Neural progenitor cell (in vitro differentiated cells): ENCODE measurements at regions not wholly inside any gene's neighbourhood (a gene's known extent, or its start where the extent isn't known, plus 50 kb on each side); places are given as distances from the start of the nearest gene placed in this dataset.

Source experiments
- DNase-seq: peaks from one replicate; pipeline ENCODE4 v3.0.0-alpha.2; 2016; ENCODE audit warnings: low spot score
- H2AFZ ChIP-seq: fragments of 200-600 bp; sonication (generic); replicated peaks from 2 replicates; pipeline ENCODE4 v1.6.1; 2016; ENCODE audit warnings: antibody characterized with exemption
- H3F3A ChIP-seq: fragments of 200-600 bp; sonication (generic); 2 replicates; pipeline ENCODE4 v1.6.1; 2016; ENCODE audit warnings: antibody characterized with exemption, low read depth
- H3K27ac ChIP-seq: fragments of 200-600 bp; sonication (generic); 2 replicates; pipeline ENCODE4 v1.5.1; 2016; ENCODE audit warnings: mild to moderate bottlenecking
- H3K27me3 ChIP-seq: fragments of 200-600 bp; sonication (generic); 2 replicates; pipeline ENCODE4 v1.6.1; 2016; ENCODE audit warnings: mild to moderate bottlenecking, moderate library complexity
- H3K36me3 ChIP-seq: fragments of 200-600 bp; sonication (generic); 2 replicates; pipeline ENCODE4 v1.5.1; 2016
- H3K4me1 ChIP-seq: fragments of 200-600 bp; sonication (generic); 2 replicates; pipeline ENCODE4 v1.6.1; 2016; ENCODE audit warnings: mixed run types
- H3K4me2 ChIP-seq: fragments of 200-600 bp; sonication (generic); 2 replicates; pipeline ENCODE4 v1.6.1; 2016
- H3K4me3 ChIP-seq: fragments of 200-600 bp; sonication (generic); 2 replicates; pipeline ENCODE4 v1.5.1; 2016
- H3K79me2 ChIP-seq: fragments of 200-600 bp; sonication (generic); 2 replicates; pipeline ENCODE4 v1.6.1; 2016; ENCODE audit warnings: low read depth
- H3K9ac ChIP-seq: fragments of 200-600 bp; sonication (generic); 2 replicates; pipeline ENCODE4 v1.6.1; 2016
- H3K9me3 ChIP-seq: fragments of 200-600 bp; sonication (generic); 2 replicates; pipeline ENCODE4 v1.5.1; 2016; ENCODE audit warnings: low read depth
- H4K20me1 ChIP-seq: fragments of 200-600 bp; sonication (generic); 2 replicates; pipeline ENCODE4 v1.6.1; 2016; ENCODE audit warnings: low read depth
- H3K27ac Mint-ChIP-seq: 3 replicates; pipeline ENCODE4 v1.8.0; 2021; ENCODE audit warnings: mixed read lengths
- H3K27me3 Mint-ChIP-seq: 2 replicates; pipeline ENCODE4 v1.8.0; 2022; ENCODE audit warnings: low read depth, mild to moderate bottlenecking, inconsistent platforms, moderate library complexity, mixed read lengths; ENCODE audit not compliant: insufficient read depth
- H3K36me3 Mint-ChIP-seq: 3 replicates; pipeline ENCODE4 v1.8.0; 2021; ENCODE audit warnings: mixed read lengths
- H3K4me1 Mint-ChIP-seq: 3 replicates; pipeline ENCODE4 v1.8.0; 2021; ENCODE audit warnings: mixed read lengths
- H3K4me3 Mint-ChIP-seq: 3 replicates; pipeline ENCODE4 v1.8.0; 2021; ENCODE audit warnings: mild to moderate bottlenecking, moderate library complexity, mixed read lengths
- H3K9me3 Mint-ChIP-seq: 3 replicates; pipeline ENCODE4 v1.8.0; 2020; ENCODE audit warnings: mixed read lengths
- EZH2 ChIP-seq: fragments of 200-600 bp; sonication (generic); IDR thresholded peaks from 2 replicates; pipeline ENCODE4 v1.6.1; 2017; ENCODE audit warnings: antibody characterized with exemption, mild to moderate bottlenecking, moderate library complexity
- EZH2phosphoT487 ChIP-seq: fragments of 200-600 bp; sonication (generic); IDR thresholded peaks from 2 replicates; pipeline ENCODE4 v1.6.1; 2017; ENCODE audit warnings: antibody characterized with exemption
- TF ChIP-seq, protein P1 (sequence below): fragments of 200-600 bp; sonication (generic); IDR thresholded peaks from 2 replicates; pipeline ENCODE4 v1.5.1; 2017; ENCODE audit warnings: antibody characterized with exemption, mild to moderate bottlenecking

DNA sequence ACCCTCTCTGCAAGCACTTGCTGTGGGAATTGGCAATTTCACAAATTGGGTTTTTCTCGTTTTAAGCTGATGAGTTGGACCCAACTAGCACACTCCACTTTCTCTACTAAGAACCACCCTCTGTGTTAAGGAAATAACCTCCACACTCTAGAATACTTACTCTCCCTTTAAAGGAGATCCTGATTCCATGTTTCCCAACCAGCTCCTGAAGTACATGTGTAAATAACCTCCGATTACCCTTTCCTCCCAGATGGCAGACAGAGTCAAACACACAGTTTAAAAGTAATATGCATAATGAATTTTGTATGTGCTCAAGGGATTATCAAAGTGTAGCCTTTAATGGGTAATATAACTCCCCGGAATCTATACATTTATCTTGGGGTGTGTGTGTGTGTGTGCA, 171.3 kb upstream of the OSR1 start:
- Mint-ChIP-seq H3K4me3 (no peak overlapping the region), H3K36me3 (no peaks in the 10 kb centered on the region), H3K27me3 (no peaks in the 10 kb centered on the region), H3K4me1 (no peaks in the 10 kb centered on the region), H3K27ac (no peak overlapping the region), H3K9me3 (no peaks in the 10 kb centered on the region)
- Histone ChIP-seq H3K4me2 (no peak overlapping the region), H3K9ac (no peak overlapping the region), H3K79me2 (no peaks in the 10 kb centered on the region), H3K4me1 (no peaks in the 10 kb centered on the region), H3K9me3 (no peaks in the 10 kb centered on the region), H4K20me1 (no peaks in the 10 kb centered on the region), H3K27me3 (no peaks in the 10 kb centered on the region), H3K4me3 (no peak overlapping the region), H3F3A (no peaks in the 10 kb centered on the region), H3K36me3 (no peaks in the 10 kb centered on the region), H2AFZ (no peak overlapping the region), H3K27ac (no peak overlapping the region)
- no peak for DNase-seq
- TF ChIP-seq EZH2phosphoT487 = no peak
- TF ChIP-seq, protein P1, sequence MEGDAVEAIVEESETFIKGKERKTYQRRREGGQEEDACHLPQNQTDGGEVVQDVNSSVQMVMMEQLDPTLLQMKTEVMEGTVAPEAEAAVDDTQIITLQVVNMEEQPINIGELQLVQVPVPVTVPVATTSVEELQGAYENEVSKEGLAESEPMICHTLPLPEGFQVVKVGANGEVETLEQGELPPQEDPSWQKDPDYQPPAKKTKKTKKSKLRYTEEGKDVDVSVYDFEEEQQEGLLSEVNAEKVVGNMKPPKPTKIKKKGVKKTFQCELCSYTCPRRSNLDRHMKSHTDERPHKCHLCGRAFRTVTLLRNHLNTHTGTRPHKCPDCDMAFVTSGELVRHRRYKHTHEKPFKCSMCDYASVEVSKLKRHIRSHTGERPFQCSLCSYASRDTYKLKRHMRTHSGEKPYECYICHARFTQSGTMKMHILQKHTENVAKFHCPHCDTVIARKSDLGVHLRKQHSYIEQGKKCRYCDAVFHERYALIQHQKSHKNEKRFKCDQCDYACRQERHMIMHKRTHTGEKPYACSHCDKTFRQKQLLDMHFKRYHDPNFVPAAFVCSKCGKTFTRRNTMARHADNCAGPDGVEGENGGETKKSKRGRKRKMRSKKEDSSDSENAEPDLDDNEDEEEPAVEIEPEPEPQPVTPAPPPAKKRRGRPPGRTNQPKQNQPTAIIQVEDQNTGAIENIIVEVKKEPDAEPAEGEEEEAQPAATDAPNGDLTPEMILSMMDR = no peak
- no peak for TF ChIP-seq EZH2

DNA sequence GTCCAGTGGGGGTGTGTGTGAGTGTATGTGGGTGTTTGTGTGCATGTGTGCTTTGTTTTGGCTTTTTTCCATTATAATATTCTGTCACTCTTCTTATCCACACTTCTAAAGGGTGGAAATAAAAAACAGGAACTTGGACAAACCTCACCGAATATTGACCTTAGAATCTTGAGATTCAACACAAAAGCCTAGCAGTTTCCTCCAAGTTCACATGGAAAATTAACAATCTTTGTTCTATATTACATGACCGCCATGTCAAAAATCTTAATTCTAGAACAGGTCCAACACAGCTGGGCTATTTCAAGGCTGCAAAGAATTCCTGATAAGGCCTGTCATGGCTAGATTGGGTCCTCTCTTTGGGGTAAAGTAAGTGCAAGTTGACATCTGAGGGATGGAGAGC, 169.3 kb upstream of the OSR1 start:
- Histone ChIP-seq H3K79me2 (no peaks in the 10 kb centered on the region), H2AFZ (no peak overlapping the region)

DNA sequence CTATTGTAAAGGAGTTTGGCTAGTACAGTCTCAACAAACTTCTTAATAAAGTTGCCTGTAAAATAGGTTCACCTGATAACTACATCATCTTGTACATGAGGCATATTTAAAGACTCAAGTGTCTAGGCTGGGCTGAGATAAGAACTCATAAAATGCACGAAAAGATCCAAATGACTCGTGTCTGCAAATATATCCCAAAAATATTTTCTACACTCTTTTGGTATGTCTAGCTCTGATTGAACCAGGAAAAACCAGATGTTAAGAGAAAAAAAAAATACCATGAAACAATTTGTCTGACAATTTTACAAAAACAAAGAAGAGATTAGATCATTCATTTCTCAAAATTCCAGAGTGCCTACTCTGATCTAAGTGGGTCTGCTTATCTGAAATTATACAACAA, 166.9 kb upstream of the OSR1 start:
- Histone ChIP-seq H3K27me3 (no peaks in the 10 kb centered on the region), H3K9me3 (no peaks in the 10 kb centered on the region), H3K36me3 (no peaks in the 10 kb centered on the region), H3F3A (no peaks in the 10 kb centered on the region), H3K4me2 (no peak overlapping the region), H3K9ac (no peak overlapping the region), H4K20me1 (no peaks in the 10 kb centered on the region), H3K27ac (no peak overlapping the region), H3K4me1 (no peaks in the 10 kb centered on the region), H2AFZ (no peak overlapping the region), H3K4me3 (no peak overlapping the region), H3K79me2 (no peaks in the 10 kb centered on the region)
- Mint-ChIP-seq H3K27ac (no peak overlapping the region), H3K36me3 (no peaks in the 10 kb centered on the region), H3K4me1 (peaks cover 5% of the 10 kb centered on the region), H3K27me3 (no peaks in the 10 kb centered on the region), H3K9me3 (no peaks in the 10 kb centered on the region), H3K4me3 (no peak overlapping the region)
- no peak for DNase-seq
- no peak for TF ChIP-seq EZH2phosphoT487
- no peak for TF ChIP-seq EZH2
- TF ChIP-seq, protein P1 = no peak

More for the DNA sequence above, 169.3 kb upstream of the OSR1 start:
- no peaks in the 10 kb centered on the region for H3K27me3 ChIP-seq
- no peak overlapping the region for H3K4me2 ChIP-seq
- H3F3A ChIP-seq = no peaks in the 10 kb centered on the region
- no peaks in the 10 kb centered on the region for H3K4me1 ChIP-seq
- no peaks in the 10 kb centered on the region for H3K27me3 Mint-ChIP-seq
- H3K27ac ChIP-seq = no peak overlapping the region
- no peaks in the 10 kb centered on the region for H3K9me3 Mint-ChIP-seq
- no peaks in the 10 kb centered on the region for H4K20me1 ChIP-seq
- DNase-seq = no peak
- H3K4me1 Mint-ChIP-seq = no peaks in the 10 kb centered on the region
- TF ChIP-seq EZH2phosphoT487 (no peak), EZH2 (no peak)
- TF ChIP-seq, protein P1 = no peak
- H3K9ac ChIP-seq = no peak overlapping the region
- H3K4me3 ChIP-seq = no peak overlapping the region
- no peak overlapping the region for H3K27ac Mint-ChIP-seq
- H3K36me3 ChIP-seq = no peaks in the 10 kb centered on the region
- no peaks in the 10 kb centered on the region for H3K9me3 ChIP-seq
- H3K4me3 Mint-ChIP-seq = no peak overlapping the region
- H3K36me3 Mint-ChIP-seq = no peaks in the 10 kb centered on the region

DNA sequence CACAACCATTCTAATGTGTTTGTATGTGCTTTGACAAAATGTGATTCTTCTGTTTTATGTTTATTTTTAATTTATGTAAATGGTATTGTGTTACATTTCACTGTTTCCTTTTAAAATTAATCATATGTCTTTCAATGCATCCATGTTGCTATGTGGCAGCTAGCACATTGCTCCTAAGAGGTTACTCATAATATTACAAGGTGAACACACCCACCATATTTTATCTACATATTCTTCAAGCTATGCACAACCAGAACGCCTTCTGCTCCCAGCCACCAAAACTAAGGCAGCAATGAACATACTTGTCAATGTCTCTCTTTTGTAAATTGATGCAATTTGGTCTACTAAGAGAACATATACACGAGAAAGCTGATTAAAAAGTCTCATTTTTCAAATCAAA, 160.6 kb upstream of the OSR1 start:
- no peak overlapping the region for H3K4me3 ChIP-seq
- no peaks in the 10 kb centered on the region for H3K79me2 ChIP-seq
- H3K4me1 ChIP-seq = no peaks in the 10 kb centered on the region
- no peaks in the 10 kb centered on the region for H3K36me3 ChIP-seq
- H3F3A ChIP-seq = no peaks in the 10 kb centered on the region
- H3K4me2 ChIP-seq = no peak overlapping the region
- H3K9ac ChIP-seq = no peak overlapping the region
- no peaks in the 10 kb centered on the region for H4K20me1 ChIP-seq
- TF ChIP-seq EZH2phosphoT487 (no peak), EZH2 (no peak)
- TF ChIP-seq, protein P1 = no peak
- no peaks in the 10 kb centered on the region for H3K36me3 Mint-ChIP-seq
- H3K27ac ChIP-seq = no peak overlapping the region
- H3K4me3 Mint-ChIP-seq = no peak overlapping the region
- no peak for DNase-seq
- H2AFZ ChIP-seq = no peak overlapping the region
- H3K4me1 Mint-ChIP-seq = peaks cover 12% of the 10 kb centered on the region
- H3K9me3 Mint-ChIP-seq = no peaks in the 10 kb centered on the region
- H3K27ac Mint-ChIP-seq = no peak overlapping the region
- H3K27me3 Mint-ChIP-seq = no peaks in the 10 kb centered on the region
- H3K27me3 ChIP-seq = no peaks in the 10 kb centered on the region
- no peaks in the 10 kb centered on the region for H3K9me3 ChIP-seq
